Activated naive CD4-positive, alpha-beta T cell treated with anti-CD3 and anti-CD28 coated beads, Interleukin-2, amount 50 U/mL, for 24 hours (primary cell): ENCODE measurements at regions not wholly inside any gene's neighbourhood (a gene's known extent, or its start where the extent isn't known, plus 50 kb on each side); places are given as distances from the start of the nearest gene placed in this dataset.
"Not testable (repeated sequence)": the region's sequence is repeated elsewhere in the genome, so short reads cannot be mapped to it uniquely, and the experiment has no call there.

Experiments
- H3K27ac Mint-ChIP-seq: one replicate; pipeline ENCODE4 v1.8.0; 2021; ENCODE audit warnings: mild to moderate bottlenecking, mixed read lengths
- H3K27me3 Mint-ChIP-seq: one replicate; pipeline ENCODE4 v1.8.0; 2021; ENCODE audit warnings: mixed read lengths
- H3K36me3 Mint-ChIP-seq: one replicate; pipeline ENCODE4 v1.8.0; 2021; ENCODE audit warnings: mixed read lengths
- H3K4me1 Mint-ChIP-seq: one replicate; pipeline ENCODE4 v1.8.0; 2021; ENCODE audit warnings: mixed read lengths
- H3K4me3 Mint-ChIP-seq: one replicate; pipeline ENCODE4 v1.8.0; 2021; ENCODE audit warnings: mild to moderate bottlenecking, mixed read lengths
- H3K9me3 Mint-ChIP-seq: one replicate; pipeline ENCODE4 v1.8.0; 2021; ENCODE audit warnings: mixed read lengths

DNA sequence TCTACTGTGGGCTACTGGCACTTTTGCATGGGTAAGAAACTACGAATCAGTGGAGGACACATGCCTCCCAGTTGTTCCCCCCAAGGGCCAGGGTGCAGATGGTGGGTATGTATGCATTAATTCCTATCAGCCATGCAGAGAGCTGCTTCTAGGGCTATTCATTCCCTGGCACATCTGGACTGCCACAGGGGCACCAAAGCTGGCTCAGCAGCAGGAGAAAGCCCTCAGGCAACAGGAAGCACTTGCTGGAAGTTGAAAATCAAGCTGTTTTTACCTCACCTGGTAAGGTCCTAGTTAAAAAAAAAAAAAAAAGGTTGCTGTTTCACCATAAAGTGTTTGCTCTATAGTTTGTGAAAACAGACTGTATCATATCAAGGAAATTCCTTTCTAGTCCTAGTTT lies 1342.6 kb downstream of the REEP3 start:
- Mint-ChIP-seq H3K27ac (no peak overlapping the region), H3K36me3 (no peaks in the 10 kb centered on the region), H3K27me3 (no peaks in the 10 kb centered on the region), H3K9me3 (no peaks in the 10 kb centered on the region), H3K4me3 (no peak overlapping the region), H3K4me1 (no peaks in the 10 kb centered on the region)

GRCh38 chr10:64867501-64867962 lies 1346.3 kb downstream of the REEP3 start:
- no peaks in the 10 kb centered on the region for H3K36me3 Mint-ChIP-seq
- H3K9me3 Mint-ChIP-seq = no peaks in the 10 kb centered on the region
- no peak overlapping the region for H3K4me3 Mint-ChIP-seq
- H3K4me1 Mint-ChIP-seq = no peaks in the 10 kb centered on the region
- no peak overlapping the region for H3K27ac Mint-ChIP-seq
- no peaks in the 10 kb centered on the region for H3K27me3 Mint-ChIP-seq

DNA sequence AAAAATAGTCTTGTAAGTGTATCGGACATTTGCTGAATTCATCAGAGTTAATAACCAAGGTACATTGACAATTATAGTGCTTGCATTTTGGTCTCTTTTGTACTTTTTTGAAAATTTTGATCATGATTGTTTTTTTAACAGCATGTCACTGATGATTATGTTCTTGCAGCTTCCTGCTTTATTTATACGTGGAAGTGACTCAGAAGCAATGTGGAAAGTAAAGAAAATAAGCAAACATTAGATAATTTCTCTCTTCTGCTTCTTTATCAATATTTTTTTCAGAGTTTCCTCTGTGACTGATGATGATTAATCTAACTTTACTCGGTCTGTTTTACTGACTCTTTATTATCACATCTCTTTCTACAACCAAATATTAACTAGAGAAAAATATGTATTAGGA lies 1351.9 kb downstream of the REEP3 start:
- no peaks in the 10 kb centered on the region for H3K36me3 Mint-ChIP-seq
- H3K4me1 Mint-ChIP-seq = no peaks in the 10 kb centered on the region
- H3K9me3 Mint-ChIP-seq = no peaks in the 10 kb centered on the region
- H3K27ac Mint-ChIP-seq = no peak overlapping the region
- no peaks in the 10 kb centered on the region for H3K27me3 Mint-ChIP-seq
- H3K4me3 Mint-ChIP-seq = no peak overlapping the region

- no peaks in the 10 kb centered on the region for H3K36me3 Mint-ChIP-seq
- H3K27ac Mint-ChIP-seq = no peak overlapping the region
- no peak overlapping the region for H3K4me3 Mint-ChIP-seq
- no peaks in the 10 kb centered on the region for H3K9me3 Mint-ChIP-seq
- no peaks in the 10 kb centered on the region for H3K27me3 Mint-ChIP-seq
- no peaks in the 10 kb centered on the region for H3K4me1 Mint-ChIP-seq
These were observed 1352.8 kb downstream of the REEP3 start for GRCh38 chr10:64873959-64874358.

- H3K9me3 Mint-ChIP-seq = no peaks in the 10 kb centered on the region
- H3K27me3 Mint-ChIP-seq = no peaks in the 10 kb centered on the region
- no peak overlapping the region for H3K4me3 Mint-ChIP-seq
- H3K27ac Mint-ChIP-seq = no peak overlapping the region
- H3K4me1 Mint-ChIP-seq = no peaks in the 10 kb centered on the region
- H3K36me3 Mint-ChIP-seq = no peaks in the 10 kb centered on the region
These were observed 1359.3 kb downstream of the REEP3 start for GRCh38 chr10:64880546-64880945.

DNA sequence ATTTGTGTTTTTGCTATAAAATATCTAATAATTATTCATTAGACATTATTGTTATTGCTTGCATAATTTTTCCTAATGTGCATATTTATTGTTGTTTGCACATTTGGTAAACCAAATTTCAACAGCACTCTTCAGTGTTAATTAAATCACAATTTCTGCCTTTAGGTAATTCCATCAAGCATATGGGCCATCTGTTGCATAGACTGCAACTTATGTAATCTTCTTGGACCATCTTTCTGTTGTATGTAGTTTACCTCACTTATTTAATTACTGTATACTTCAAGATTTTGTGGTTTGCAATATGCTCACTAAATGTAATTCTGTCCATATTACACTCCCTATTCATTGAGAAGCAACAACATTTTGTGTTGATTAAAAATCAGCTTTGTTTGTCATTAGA lies 1360.1 kb downstream of the REEP3 start:
- H3K27ac Mint-ChIP-seq = no peak overlapping the region
- H3K9me3 Mint-ChIP-seq = no peaks in the 10 kb centered on the region
- H3K4me1 Mint-ChIP-seq = no peaks in the 10 kb centered on the region
- no peaks in the 10 kb centered on the region for H3K27me3 Mint-ChIP-seq
- no peaks in the 10 kb centered on the region for H3K36me3 Mint-ChIP-seq
- no peak overlapping the region for H3K4me3 Mint-ChIP-seq

GRCh38 chr10:64896582-64896981 lies 1375.4 kb downstream of the REEP3 start:
- H3K27me3 Mint-ChIP-seq = no peaks in the 10 kb centered on the region
- H3K9me3 Mint-ChIP-seq = peaks cover 8% of the 10 kb centered on the region
- no peaks in the 10 kb centered on the region for H3K4me1 Mint-ChIP-seq
- no peaks in the 10 kb centered on the region for H3K36me3 Mint-ChIP-seq
- no peak overlapping the region for H3K4me3 Mint-ChIP-seq
- H3K27ac Mint-ChIP-seq = no peak overlapping the region

GRCh38 chr10:64906311-64906710 lies 1385.1 kb downstream of the REEP3 start:
- H3K4me1 Mint-ChIP-seq, H3K9me3 Mint-ChIP-seq, H3K27me3 Mint-ChIP-seq, H3K36me3 Mint-ChIP-seq, H3K27ac Mint-ChIP-seq, H3K4me3 Mint-ChIP-seq: not testable (repeated sequence)

- H3K4me3 Mint-ChIP-seq, H3K36me3 Mint-ChIP-seq, H3K27ac Mint-ChIP-seq, H3K4me1 Mint-ChIP-seq, H3K27me3 Mint-ChIP-seq: not testable (repeated sequence)
- H3K9me3 Mint-ChIP-seq = peaks cover 15% of the 10 kb centered on the region
These were observed 1403.1 kb downstream of the REEP3 start for GRCh38 chr10:64924306-64924705.

GRCh38 chr10:64952042-64952441 lies 1430.8 kb downstream of the REEP3 start:
- Mint-ChIP-seq H3K4me3 (no peak overlapping the region), H3K9me3 (peaks cover 11% of the 10 kb centered on the region)

GRCh38 chr10:64956441-64956840 lies 1435.2 kb downstream of the REEP3 start:
- H3K27ac Mint-ChIP-seq = no peak overlapping the region
- no peaks in the 10 kb centered on the region for H3K27me3 Mint-ChIP-seq
- no peaks in the 10 kb centered on the region for H3K4me1 Mint-ChIP-seq
- no peak overlapping the region for H3K4me3 Mint-ChIP-seq
- H3K9me3 Mint-ChIP-seq = peaks cover 6% of the 10 kb centered on the region
- H3K36me3 Mint-ChIP-seq = no peaks in the 10 kb centered on the region

More at GRCh38 chr10:64952042-64952441, 1430.8 kb downstream of the REEP3 start:
- no peaks in the 10 kb centered on the region for H3K4me1 Mint-ChIP-seq
- no peak overlapping the region for H3K27ac Mint-ChIP-seq
- H3K36me3 Mint-ChIP-seq = no peaks in the 10 kb centered on the region
- H3K27me3 Mint-ChIP-seq = no peaks in the 10 kb centered on the region

- H3K4me3 Mint-ChIP-seq = no peak overlapping the region
- H3K9me3 Mint-ChIP-seq = peaks cover 4% of the 10 kb centered on the region
These were observed 1437.9 kb downstream of the REEP3 start for GRCh38 chr10:64959116-64959515.

DNA sequence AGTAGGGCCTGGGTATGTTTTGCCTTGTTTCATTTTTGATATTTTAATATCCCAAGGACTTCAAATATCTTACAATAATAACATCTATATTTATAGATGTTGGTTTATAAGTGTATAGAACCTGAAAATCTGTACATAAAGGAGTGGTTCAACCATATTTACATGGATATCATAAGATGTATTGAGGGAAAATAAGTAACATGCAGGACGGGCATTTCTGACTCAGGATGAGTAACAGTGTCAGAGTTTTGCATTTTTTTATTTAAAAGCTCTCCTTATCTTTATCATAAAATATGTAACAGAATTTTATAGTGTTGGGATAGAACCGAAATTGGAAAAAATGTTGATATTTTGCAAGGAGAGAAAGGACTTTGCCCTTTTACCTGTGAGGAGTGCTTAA lies 1438.7 kb downstream of the REEP3 start:
- H3K36me3 Mint-ChIP-seq = no peaks in the 10 kb centered on the region
- H3K4me1 Mint-ChIP-seq = no peaks in the 10 kb centered on the region
- H3K27ac Mint-ChIP-seq = no peak overlapping the region
- H3K27me3 Mint-ChIP-seq = no peaks in the 10 kb centered on the region
- peaks cover 9% of the 10 kb centered on the region for H3K9me3 Mint-ChIP-seq
- no peak overlapping the region for H3K4me3 Mint-ChIP-seq

More at GRCh38 chr10:64959116-64959515, 1437.9 kb downstream of the REEP3 start:
- Mint-ChIP-seq H3K27me3 (no peaks in the 10 kb centered on the region), H3K36me3 (no peaks in the 10 kb centered on the region), H3K27ac (no peak overlapping the region), H3K4me1 (no peaks in the 10 kb centered on the region)

DNA sequence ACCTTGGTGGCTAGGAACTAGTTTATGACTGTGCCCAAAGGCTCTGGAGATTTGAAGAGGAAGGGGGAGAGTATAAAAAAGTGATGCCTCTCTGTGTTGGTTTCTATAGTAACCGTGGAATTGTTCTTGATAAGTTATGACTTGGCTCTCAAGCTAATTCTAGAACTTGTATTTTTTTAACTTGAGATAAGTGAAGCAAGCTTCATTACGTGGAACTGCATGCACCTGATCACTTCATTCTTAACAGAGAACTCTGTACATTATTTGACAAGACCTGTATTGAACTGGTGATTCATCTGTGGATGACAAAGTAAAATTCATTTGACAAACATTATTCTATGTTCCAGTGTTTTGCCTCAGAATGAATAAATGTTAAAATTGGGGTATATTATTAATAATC lies 1452.2 kb downstream of the REEP3 start:
- Mint-ChIP-seq H3K36me3 (no peaks in the 10 kb centered on the region), H3K4me3 (no peak overlapping the region), H3K27ac (no peak overlapping the region), H3K27me3 (no peaks in the 10 kb centered on the region), H3K4me1 (no peaks in the 10 kb centered on the region), H3K9me3 (no peaks in the 10 kb centered on the region)

DNA sequence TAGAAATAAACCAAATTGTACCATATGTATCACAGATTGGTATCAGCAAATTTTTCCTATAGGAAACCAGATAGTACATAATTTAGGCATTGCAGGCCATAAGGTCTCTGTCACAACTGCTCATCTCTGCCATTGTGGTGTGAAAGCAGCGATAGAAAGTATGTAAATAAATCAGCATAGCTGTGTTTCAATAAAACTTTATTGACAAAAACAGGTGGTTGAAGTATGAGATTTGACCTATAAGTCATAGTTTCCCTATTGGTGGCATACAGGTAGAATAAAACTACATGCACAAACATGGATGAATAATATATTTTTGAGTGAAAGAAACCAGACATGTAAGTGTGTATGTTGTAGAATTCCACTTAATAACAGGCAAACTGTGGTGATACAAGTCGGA lies 1454.9 kb downstream of the REEP3 start:
- Mint-ChIP-seq H3K27ac (no peak overlapping the region), H3K9me3 (no peaks in the 10 kb centered on the region), H3K36me3 (no peaks in the 10 kb centered on the region), H3K4me3 (no peak overlapping the region), H3K27me3 (no peaks in the 10 kb centered on the region), H3K4me1 (no peaks in the 10 kb centered on the region)

DNA sequence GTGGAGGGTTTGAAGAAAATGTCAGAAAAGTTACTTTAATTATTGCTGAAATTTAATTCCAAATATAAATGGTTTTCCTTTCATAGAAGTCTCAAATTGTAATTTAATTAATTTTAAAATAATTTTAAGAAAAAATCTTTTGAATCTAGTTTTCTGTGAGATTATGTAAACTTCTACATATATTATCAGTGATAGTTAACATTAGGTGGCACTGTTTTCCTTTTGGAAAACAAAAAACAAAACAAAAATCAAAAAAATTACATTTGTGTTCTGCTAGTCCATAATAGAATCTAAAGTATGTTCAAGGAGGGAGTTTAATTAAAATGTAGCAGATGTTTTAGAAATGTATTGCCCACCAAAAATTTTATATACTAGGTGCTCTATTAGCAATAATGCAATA lies 1456.7 kb downstream of the REEP3 start:
- H3K4me3 Mint-ChIP-seq = no peak overlapping the region
- no peak overlapping the region for H3K27ac Mint-ChIP-seq
- H3K9me3 Mint-ChIP-seq = no peaks in the 10 kb centered on the region
- H3K27me3 Mint-ChIP-seq = no peaks in the 10 kb centered on the region
- H3K4me1 Mint-ChIP-seq = no peaks in the 10 kb centered on the region
- no peaks in the 10 kb centered on the region for H3K36me3 Mint-ChIP-seq

DNA sequence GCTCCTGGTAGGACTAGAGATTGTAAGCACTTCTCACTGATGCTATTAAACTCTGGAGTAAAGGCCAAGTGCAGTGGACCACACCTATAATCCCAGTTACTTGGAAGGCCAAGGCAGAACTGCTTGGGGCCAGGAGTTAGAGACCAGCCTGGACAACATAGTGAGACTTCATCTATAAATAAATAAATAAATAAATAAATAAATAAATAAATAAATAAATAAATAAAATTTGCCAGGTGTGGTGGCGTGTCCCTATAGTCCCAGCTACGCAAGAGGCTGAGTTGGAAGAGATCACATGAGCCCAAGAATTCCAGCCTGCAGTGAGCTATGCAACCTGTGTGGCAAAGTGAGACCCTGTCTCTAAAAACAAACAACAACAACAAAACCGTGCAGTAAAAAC lies 1475.7 kb downstream of the REEP3 start:
- H3K9me3 Mint-ChIP-seq = peaks cover 10% of the 10 kb centered on the region
- H3K27ac Mint-ChIP-seq = no peak overlapping the region
- H3K27me3 Mint-ChIP-seq = no peaks in the 10 kb centered on the region
- no peaks in the 10 kb centered on the region for H3K4me1 Mint-ChIP-seq
- no peaks in the 10 kb centered on the region for H3K36me3 Mint-ChIP-seq
- no peak overlapping the region for H3K4me3 Mint-ChIP-seq
